ENCODE measurements at regions not wholly inside any gene's neighbourhood (a gene's known extent, or its start where the extent isn't known, plus 50 kb on each side); places are given as distances from the start of the nearest gene placed in this dataset.

DNA sequence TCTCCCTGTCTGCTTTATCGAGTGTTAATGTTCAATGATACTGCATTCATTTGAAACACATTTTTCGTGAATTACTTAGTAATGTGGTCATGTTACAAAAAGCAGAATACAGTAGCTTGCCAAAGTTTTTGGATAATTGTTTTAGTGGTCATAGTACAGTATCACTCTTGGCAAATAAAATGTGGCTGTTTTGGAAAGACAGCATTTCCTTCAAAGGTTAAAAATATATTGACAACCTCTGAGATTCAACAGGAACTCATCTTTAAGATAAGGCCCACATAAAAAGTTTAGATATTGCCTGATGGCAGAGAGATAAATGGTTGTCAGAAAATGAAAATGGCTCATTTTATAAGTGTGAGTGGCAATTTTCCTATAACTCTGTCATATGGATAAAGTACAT is 297.7 kb upstream of the MAN1A1 start:
- no peak for TF ChIP-seq EZH2 (IDR thresholded peaks at IDR 0.05; ENCODE audit: low read length, missing control alignments)
- TF ChIP-seq CTCF (conservative IDR thresholded peaks at IDR 0.05 in 1 of 2, IDR thresholded peaks at IDR 0.05 in 1 of 2; ENCODE audit: low read depth in 1 of 2, low read length in 2 of 2) = no peak
- Histone ChIP-seq H2AFZ (ENCODE audit: low read length) (no peak overlapping the region), H3K4me1 (ENCODE audit: control insufficient read depth, extremely low read depth, insufficient read depth, low read length) (no peaks in the 10 kb centered on the region), H3K9me3 (ENCODE audit: control insufficient read depth, insufficient read depth, low read depth, low read length) (no peaks in the 10 kb centered on the region), H3K27me3 (ENCODE audit: control insufficient read depth, insufficient read depth, low read length) (no peaks in the 10 kb centered on the region), H3K79me2 (ENCODE audit: control insufficient read depth, insufficient read depth, low read length) (no peaks in the 10 kb centered on the region), H3K9ac (ENCODE audit: insufficient read depth, low read length) (no peak overlapping the region), H3K27ac (ENCODE audit: insufficient read depth, low read length) (no peak overlapping the region), H3K36me3 (ENCODE audit: control insufficient read depth, insufficient read depth, low read length) (no peaks in the 10 kb centered on the region), H3K4me2 (ENCODE audit: extremely low read depth, insufficient read depth, low read length) (no peak overlapping the region), H3K4me3 (replicated peaks in 1 of 4; ENCODE audit: control extremely low read depth in 1 of 4, insufficient read depth in 1 of 4, low read depth in 3 of 4, low read length in 4 of 4) (no peak overlapping the region), H4K20me1 (ENCODE audit: control insufficient read depth, extremely low read depth, insufficient read depth, low read length) (no peaks in the 10 kb centered on the region)
- DNase-seq (ENCODE audit: low read depth in 2 of 2) = peak in 1 of 2 donors; percentile 77

GRCh38 chr6:119643876-119644275 is 294.3 kb upstream of the MAN1A1 start:
- H3K4me2 ChIP-seq (ENCODE audit: extremely low read depth, insufficient read depth, low read length) = no peak overlapping the region

DNA sequence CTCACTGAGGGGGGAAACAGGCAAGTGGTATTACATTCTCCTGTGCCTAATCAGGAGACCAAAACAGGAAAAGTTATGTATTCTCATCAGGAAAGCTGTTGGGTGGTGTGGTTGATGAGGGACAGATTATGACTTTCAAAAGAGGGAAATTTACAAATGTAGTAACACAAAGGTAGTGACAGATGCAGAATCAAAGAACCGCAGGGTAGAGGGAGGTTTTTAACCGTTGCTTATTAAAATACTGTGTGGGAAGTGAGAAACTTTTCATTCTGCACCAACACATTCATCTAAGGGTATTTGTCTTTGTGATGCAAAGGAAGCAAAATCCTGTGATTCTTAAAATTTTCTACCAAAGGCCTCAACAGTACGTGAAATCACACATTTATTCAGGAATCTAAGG is 288.2 kb upstream of the MAN1A1 start:
- no peak for DNase-seq (ENCODE audit: low read depth in 2 of 2)
- TF ChIP-seq CTCF (conservative IDR thresholded peaks at IDR 0.05 in 1 of 2, IDR thresholded peaks at IDR 0.05 in 1 of 2; ENCODE audit: low read depth in 1 of 2, low read length in 2 of 2) = no peak
- no peak for TF ChIP-seq EZH2 (IDR thresholded peaks at IDR 0.05; ENCODE audit: low read length, missing control alignments)
- Histone ChIP-seq H3K9me3 (ENCODE audit: control insufficient read depth, insufficient read depth, low read depth, low read length) (no peaks in the 10 kb centered on the region), H3K27me3 (ENCODE audit: control insufficient read depth, insufficient read depth, low read length) (no peaks in the 10 kb centered on the region), H3K4me3 (replicated peaks in 1 of 4; ENCODE audit: control extremely low read depth in 1 of 4, insufficient read depth in 1 of 4, low read depth in 3 of 4, low read length in 4 of 4) (no peak overlapping the region), H3K9ac (ENCODE audit: insufficient read depth, low read length) (no peak overlapping the region), H3K4me1 (ENCODE audit: control insufficient read depth, extremely low read depth, insufficient read depth, low read length) (no peaks in the 10 kb centered on the region), H2AFZ (ENCODE audit: low read length) (no peak overlapping the region), H3K27ac (ENCODE audit: insufficient read depth, low read length) (no peak overlapping the region), H4K20me1 (ENCODE audit: control insufficient read depth, extremely low read depth, insufficient read depth, low read length) (no peaks in the 10 kb centered on the region), H3K4me2 (ENCODE audit: extremely low read depth, insufficient read depth, low read length) (no peak overlapping the region), H3K36me3 (ENCODE audit: control insufficient read depth, insufficient read depth, low read length) (no peaks in the 10 kb centered on the region), H3K79me2 (ENCODE audit: control insufficient read depth, insufficient read depth, low read length) (no peaks in the 10 kb centered on the region)

More at GRCh38 chr6:119643876-119644275, 294.3 kb upstream of the MAN1A1 start:
- Histone ChIP-seq H3K4me1 (ENCODE audit: control insufficient read depth, extremely low read depth, insufficient read depth, low read length) (no peaks in the 10 kb centered on the region), H3K27me3 (ENCODE audit: control insufficient read depth, insufficient read depth, low read length) (no peaks in the 10 kb centered on the region), H3K4me3 (replicated peaks in 1 of 4; ENCODE audit: control extremely low read depth in 1 of 4, insufficient read depth in 1 of 4, low read depth in 3 of 4, low read length in 4 of 4) (no peak overlapping the region), H3K36me3 (ENCODE audit: control insufficient read depth, insufficient read depth, low read length) (no peaks in the 10 kb centered on the region), H3K9me3 (ENCODE audit: control insufficient read depth, insufficient read depth, low read depth, low read length) (no peaks in the 10 kb centered on the region), H3K79me2 (ENCODE audit: control insufficient read depth, insufficient read depth, low read length) (no peaks in the 10 kb centered on the region), H2AFZ (ENCODE audit: low read length) (no peak overlapping the region), H3K9ac (ENCODE audit: insufficient read depth, low read length) (no peak overlapping the region), H4K20me1 (ENCODE audit: control insufficient read depth, extremely low read depth, insufficient read depth, low read length) (no peaks in the 10 kb centered on the region), H3K27ac (ENCODE audit: insufficient read depth, low read length) (no peak overlapping the region)
- TF ChIP-seq CTCF (conservative IDR thresholded peaks at IDR 0.05 in 1 of 2, IDR thresholded peaks at IDR 0.05 in 1 of 2; ENCODE audit: low read depth in 1 of 2, low read length in 2 of 2) = no peak
- TF ChIP-seq EZH2 (IDR thresholded peaks at IDR 0.05; ENCODE audit: low read length, missing control alignments) = no peak
- peak; percentile 12 to 33 for DNase-seq (ENCODE audit: low read depth in 2 of 2)
